Tibial nerve (tissue), 4 donors: ENCODE measurements at regions not wholly inside any gene's neighbourhood (a gene's known extent, or its start where the extent isn't known, plus 50 kb on each side); places are given as distances from the start of the nearest gene placed in this dataset.
"Not testable (repeated sequence)": the region's sequence is repeated elsewhere in the genome, so short reads cannot be mapped to it uniquely, and the experiment has no call there.

Experiments used
- DNase-seq, 2 donors: peaks; one replicate each; pipeline ENCODE4 v3.0.0-alpha.2; 2019; ENCODE audit warnings: low spot score in 2 of 2
- H3K27ac ChIP-seq, 4 donors: fragments of 200-600 bp; sonication (generic) in 3 of 4; one replicate each; pipeline ENCODE4 v1.5.1; 2017 to 2019; ENCODE audit warnings: mild to moderate bottlenecking in 1 of 4
- H3K27me3 ChIP-seq, 2 donors: fragments of 200-600 bp; sonication (generic) in 1 of 2; one replicate each; pipeline versions ENCODE4 v1.5.1 to v1.6.0; 2017 to 2019
- H3K36me3 ChIP-seq, 3 donors: fragments of 200-600 bp; sonication (generic); one replicate each; pipeline ENCODE4 v1.5.1; 2018 to 2019
- H3K4me1 ChIP-seq, 4 donors: fragments of 200-600 bp; sonication (generic) in 3 of 4; one replicate each; pipeline ENCODE4 v1.5.1; 2017 to 2019
- H3K4me3 ChIP-seq, 4 donors: fragments of 200-600 bp; sonication (generic) in 3 of 4; one replicate each; pipeline ENCODE4 v1.5.1; 2017 to 2019; ENCODE audit warnings: mild to moderate bottlenecking in 1 of 4, moderate library complexity in 1 of 4
- H3K9me3 ChIP-seq, 4 donors: fragments of 200-600 bp; sonication (generic) in 3 of 4; one replicate each; pipeline ENCODE4 v1.5.1; 2017 to 2019
- CTCF ChIP-seq, 5 experiments: fragments of 200-600 bp in 3 of 5; fragments of 450-650 bp in 2 of 5; sonication (generic) in 3 of 5; IDR thresholded peaks; one replicate each; pipeline ENCODE4 v1.5.1; 2016 to 2019; ENCODE audit warnings: antibody characterized with exemption in 5 of 5, mild to moderate bottlenecking in 3 of 5, moderate library complexity in 2 of 5
- EP300 ChIP-seq, 2 donors: sonication (generic); formaldehyde crosslinking; IDR thresholded peaks; one replicate each; pipeline ENCODE4 v1.6.1; 2017; ENCODE audit warnings: antibody characterized with exemption in 2 of 2, mild to moderate bottlenecking in 1 of 2
- POLR2A ChIP-seq, 2 donors: fragments of 450-650 bp; IDR thresholded peaks; one replicate each; pipeline ENCODE4 v1.6.1; 2017; ENCODE audit warnings: antibody characterized with exemption in 2 of 2, mild to moderate bottlenecking in 2 of 2, moderate library complexity in 2 of 2
- WGBS, 2 donors: methylation state at CpG; one replicate each; pipeline ENCODE4 v1.1.5; 2018; 5-methylcytosine and 5-hydroxymethylcytosine counted together

- WGBS, 2 donors: 59 to 67% methylated on average over 1 of the region's 1 CpG
- TF ChIP-seq POLR2A (IDR thresholded peaks at IDR 0.05): no peak
- no peak for TF ChIP-seq EP300 (IDR thresholded peaks at IDR 0.05)
Measured at GRCh38 chr14:30243207-30243606, 315.6 kb upstream of the PRKD1 start.

GRCh38 chr14:30243805-30244204, 315.2 kb upstream of the G2E3 start:
- no peak for DNase-seq
- Histone ChIP-seq H3K27me3 (no peaks in the 10 kb centered on the region), H3K9me3 (no peaks in the 10 kb centered on the region), H3K27ac (no peak overlapping the region), H3K36me3 (no peaks in the 10 kb centered on the region), H3K4me1 (no peaks in the 10 kb centered on the region), H3K4me3 (no peak overlapping the region)
- TF ChIP-seq POLR2A (IDR thresholded peaks at IDR 0.05) (no peak), CTCF (IDR thresholded peaks at IDR 0.05) (no peak), EP300 (IDR thresholded peaks at IDR 0.05) (no peak)
- WGBS, 2 donors: 0% methylated on average over 1 of the region's 1 CpG

More at GRCh38 chr14:30243207-30243606, 315.6 kb upstream of the PRKD1 start:
- Histone ChIP-seq H3K4me1 (no peaks in the 10 kb centered on the region), H3K9me3 (no peaks in the 10 kb centered on the region), H3K27ac (no peak overlapping the region), H3K27me3 (no peaks in the 10 kb centered on the region), H3K36me3 (no peaks in the 10 kb centered on the region), H3K4me3 (no peak overlapping the region)
- DNase-seq: no peak

- H3K27me3 ChIP-seq, H3K36me3 ChIP-seq, H3K27ac ChIP-seq, DNase-seq, H3K4me3 ChIP-seq, H3K9me3 ChIP-seq, H3K4me1 ChIP-seq: not testable (repeated sequence)
- 88 to 93% methylated on average over 4 of the region's 4 CpGs for WGBS, 2 donors
Measured at GRCh38 chr14:30244348-30244747, 314.6 kb upstream of the G2E3 start.

- Histone ChIP-seq H3K27ac (no peak overlapping the region), H3K4me3 (no peak overlapping the region), H3K4me1 (peaks cover 0 to 17% (median 0%) of the 10 kb centered on the region in 4 donors), H3K27me3 (no peaks in the 10 kb centered on the region), H3K36me3 (no peaks in the 10 kb centered on the region), H3K9me3 (no peaks in the 10 kb centered on the region)
- no peak for TF ChIP-seq POLR2A (IDR thresholded peaks at IDR 0.05)
- TF ChIP-seq EP300 (IDR thresholded peaks at IDR 0.05): no peak
- no peak for TF ChIP-seq CTCF (IDR thresholded peaks at IDR 0.05)
- DNase-seq: no peak
Measured at GRCh38 chr14:30251017-30251416, 307.9 kb upstream of the G2E3 start.

- TF ChIP-seq EP300 (IDR thresholded peaks at IDR 0.05): no peak
- TF ChIP-seq POLR2A (IDR thresholded peaks at IDR 0.05): no peak
- TF ChIP-seq CTCF (IDR thresholded peaks at IDR 0.05): no peak
- Histone ChIP-seq H3K4me3 (no peak overlapping the region), H3K27me3 (no peaks in the 10 kb centered on the region), H3K36me3 (no peaks in the 10 kb centered on the region), H3K4me1 (peaks cover 0 to 17% (median 0%) of the 10 kb centered on the region in 4 donors), H3K9me3 (no peaks in the 10 kb centered on the region), H3K27ac (no peak overlapping the region)
- WGBS, 2 donors: 74 to 76% methylated on average over 6 of the region's 6 CpGs
- no peak for DNase-seq
Measured at GRCh38 chr14:30251557-30252100, 307.3 kb upstream of the G2E3 start.

- Histone ChIP-seq H3K4me3 (no peak overlapping the region), H3K4me1 (peaks cover 0 to 17% (median 0%) of the 10 kb centered on the region in 4 donors), H3K9me3 (no peaks in the 10 kb centered on the region), H3K36me3 (no peaks in the 10 kb centered on the region), H3K27me3 (no peaks in the 10 kb centered on the region), H3K27ac (no peak overlapping the region)
- 48 to 49% methylated on average over 2 of the region's 2 CpGs for WGBS, 2 donors
- DNase-seq: no peak
- TF ChIP-seq POLR2A (IDR thresholded peaks at IDR 0.05): no peak
- TF ChIP-seq EP300 (IDR thresholded peaks at IDR 0.05): no peak
- TF ChIP-seq CTCF (IDR thresholded peaks at IDR 0.05): no peak
Measured at GRCh38 chr14:30252151-30252550, 306.8 kb upstream of the G2E3 start.
